Smooth muscle cell (in vitro differentiated cells): ENCODE measurements at regions not wholly inside any gene's neighbourhood (a gene's known extent, or its start where the extent isn't known, plus 50 kb on each side); places are given as distances from the start of the nearest gene placed in this dataset.

Source experiments
- DNase-seq: peaks from one replicate; lab custom pipeline; 2025; ENCODE audit not compliant: unreplicated experiment; lab: John Stamatoyannopoulos, UW
- H2AFZ ChIP-seq: fragments of 200-600 bp; sonication (generic); 2 replicates; pipeline ENCODE4 v1.6.0; 2016; ENCODE audit warnings: antibody characterized with exemption, low read depth, mild to moderate bottlenecking
- H3F3A ChIP-seq: fragments of 200-600 bp; sonication (generic); 2 replicates; pipeline ENCODE4 v1.6.0; 2017; ENCODE audit warnings: antibody characterized with exemption, low read depth
- H3K27ac ChIP-seq: fragments of 200-600 bp; sonication (generic); 2 replicates; pipeline ENCODE4 v1.5.1; 2016; ENCODE audit warnings: low read depth, mild to moderate bottlenecking
- H3K27me3 ChIP-seq: fragments of 200-600 bp; sonication (generic); 2 replicates; pipeline ENCODE4 v1.6.1; 2016; ENCODE audit warnings: low read depth, mild to moderate bottlenecking
- H3K36me3 ChIP-seq: fragments of 200-600 bp; sonication (generic); 2 replicates; pipeline ENCODE4 v1.5.1; 2016; ENCODE audit warnings: low read depth
- H3K4me1 ChIP-seq: fragments of 200-600 bp; sonication (generic); 2 replicates; pipeline ENCODE4 v1.5.1; 2016; ENCODE audit warnings: low read depth
- H3K4me2 ChIP-seq: fragments of 200-600 bp; sonication (generic); 2 replicates; pipeline ENCODE4 v1.6.0; 2016; ENCODE audit warnings: mild to moderate bottlenecking
- H3K4me3 ChIP-seq: fragments of 200-600 bp; sonication (generic); 2 replicates; pipeline ENCODE4 v1.5.1; 2016; ENCODE audit warnings: mild to moderate bottlenecking
- H3K79me2 ChIP-seq: fragments of 200-600 bp; sonication (generic); 2 replicates; pipeline ENCODE4 v1.6.0; 2016; ENCODE audit warnings: low read depth, mild to moderate bottlenecking
- H3K9ac ChIP-seq: fragments of 200-600 bp; sonication (generic); 2 replicates; pipeline ENCODE4 v1.6.0; 2016; ENCODE audit warnings: low read depth
- H3K9me3 ChIP-seq: fragments of 200-600 bp; sonication (generic); replicated peaks from 2 replicates; pipeline ENCODE4 v1.5.1; 2016; ENCODE audit warnings: low read depth
- H4K20me1 ChIP-seq: fragments of 200-600 bp; sonication (generic); 2 replicates; pipeline ENCODE4 v1.6.0; 2016; ENCODE audit warnings: low read depth
- CTCF ChIP-seq: fragments of 200-600 bp; sonication (generic); IDR thresholded peaks from 2 replicates; pipeline ENCODE4 v1.5.1; 2017; ENCODE audit warnings: borderline replicate concordance, mild to moderate bottlenecking, antibody characterized with exemption; ENCODE audit not compliant: insufficient read depth, poor library complexity, severe bottlenecking
- WGBS: methylation state at CpG from one replicate; pipeline ENCODE4 v1.1.7; 2016; ENCODE audit warnings: low lambda C conversion rate; 5-methylcytosine and 5-hydroxymethylcytosine counted together

- H3K27me3 ChIP-seq: no peaks in the 10 kb centered on the region
- no peaks in the 10 kb centered on the region for H3K79me2 ChIP-seq
- 100% methylated on average over 1 of the region's 1 CpG for WGBS
- H3K9me3 ChIP-seq: no peaks in the 10 kb centered on the region
- H2AFZ ChIP-seq: no peak overlapping the region
- no peak for DNase-seq
- no peak overlapping the region for H3K4me3 ChIP-seq
- H3K27ac ChIP-seq: no peak overlapping the region
- no peak for TF ChIP-seq CTCF
- H3K4me1 ChIP-seq: peaks cover 9% of the 10 kb centered on the region
- no peaks in the 10 kb centered on the region for H4K20me1 ChIP-seq
- H3K4me2 ChIP-seq: no peak overlapping the region
- no peak overlapping the region for H3K9ac ChIP-seq
- no peaks in the 10 kb centered on the region for H3K36me3 ChIP-seq
- no peaks in the 10 kb centered on the region for H3F3A ChIP-seq
Measured at GRCh38 chr4:112923516-112923915, 125.9 kb upstream of the ANK2 start.

GRCh38 chr4:112926819-112927218 is 122.6 kb upstream of the ANK2 start:
- Histone ChIP-seq H3K27me3 (no peaks in the 10 kb centered on the region), H3K4me1 (peaks cover 9% of the 10 kb centered on the region), H3K79me2 (no peaks in the 10 kb centered on the region), H2AFZ (no peak overlapping the region), H3K9me3 (no peaks in the 10 kb centered on the region), H4K20me1 (no peaks in the 10 kb centered on the region), H3K9ac (no peak overlapping the region), H3F3A (no peaks in the 10 kb centered on the region), H3K4me2 (no peak overlapping the region), H3K27ac (no peak overlapping the region), H3K36me3 (no peaks in the 10 kb centered on the region), H3K4me3 (no peak overlapping the region)
- TF ChIP-seq CTCF: no peak
- 93% methylated on average over 1 of the region's 1 CpG for WGBS
- no peak for DNase-seq

- no peaks in the 10 kb centered on the region for H3K79me2 ChIP-seq
- H3K27me3 ChIP-seq: no peaks in the 10 kb centered on the region
- H3K4me2 ChIP-seq: no peak overlapping the region
- H2AFZ ChIP-seq: no peak overlapping the region
- H4K20me1 ChIP-seq: no peaks in the 10 kb centered on the region
- H3K4me1 ChIP-seq: peaks cover 9% of the 10 kb centered on the region
- no peak for TF ChIP-seq CTCF
- H3K9ac ChIP-seq: peak overlapping the region; percentile 26
- H3F3A ChIP-seq: no peaks in the 10 kb centered on the region
- H3K4me3 ChIP-seq: no peak overlapping the region
- H3K36me3 ChIP-seq: no peaks in the 10 kb centered on the region
- H3K27ac ChIP-seq: peak overlapping the region; percentile 50
- H3K9me3 ChIP-seq: no peaks in the 10 kb centered on the region
- no peak for DNase-seq
- WGBS: 93% methylated on average over 1 of the region's 1 CpG
Measured at GRCh38 chr4:112927544-112927943, 121.9 kb upstream of the ANK2 start.

GRCh38 chr4:112931001-112931400 is 118.5 kb upstream of the ANK2 start:
- Histone ChIP-seq H3F3A (no peaks in the 10 kb centered on the region), H3K27ac (no peak overlapping the region), H3K27me3 (no peaks in the 10 kb centered on the region), H4K20me1 (no peaks in the 10 kb centered on the region), H3K79me2 (no peaks in the 10 kb centered on the region), H3K9ac (no peak overlapping the region), H3K4me3 (no peak overlapping the region), H3K36me3 (no peaks in the 10 kb centered on the region), H2AFZ (no peak overlapping the region), H3K9me3 (no peaks in the 10 kb centered on the region), H3K4me2 (no peak overlapping the region), H3K4me1 (peaks cover 1% of the 10 kb centered on the region)
- DNase-seq: no peak
- WGBS: 95% methylated on average over 4 of the region's 4 CpGs
- no peak for TF ChIP-seq CTCF
